HG02938 (cell line): ENCODE measurements at regions not wholly inside any gene's neighbourhood (a gene's known extent, or its start where the extent isn't known, plus 50 kb on each side); places are given as distances from the start of the nearest gene placed in this dataset.
A peak's percentile ranks its signal among the peaks of the same experiment; 100 is the strongest.

Source experiments
- ATAC-seq: cut with Tn5 transposase; IDR thresholded peaks from one replicate; pipeline ENCODE4 v1.9.1; 2021; ENCODE audit warnings: mild to moderate bottlenecking, moderate library complexity; ENCODE audit not compliant: unreplicated experiment

DNA sequence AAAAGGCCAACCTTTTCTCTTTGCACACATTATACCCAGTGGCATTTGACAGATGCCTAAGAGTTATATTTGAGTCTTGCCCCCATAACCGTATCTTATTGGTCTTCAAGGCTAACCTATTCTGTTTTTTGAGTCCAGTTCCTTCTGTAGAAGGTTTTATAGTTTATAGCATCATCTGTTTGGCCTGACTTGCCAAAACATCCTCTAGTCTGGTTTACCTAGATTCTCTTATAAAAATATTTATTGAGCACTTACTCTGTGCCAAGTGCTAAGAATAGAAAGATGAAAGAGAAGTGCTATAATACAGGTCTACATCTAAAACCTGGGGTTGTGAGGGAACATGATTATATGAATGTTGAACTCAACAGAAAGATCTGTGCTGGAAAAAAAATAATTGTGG is 55.9 kb upstream of the PIP4K2A start:
- no peak for ATAC-seq

DNA sequence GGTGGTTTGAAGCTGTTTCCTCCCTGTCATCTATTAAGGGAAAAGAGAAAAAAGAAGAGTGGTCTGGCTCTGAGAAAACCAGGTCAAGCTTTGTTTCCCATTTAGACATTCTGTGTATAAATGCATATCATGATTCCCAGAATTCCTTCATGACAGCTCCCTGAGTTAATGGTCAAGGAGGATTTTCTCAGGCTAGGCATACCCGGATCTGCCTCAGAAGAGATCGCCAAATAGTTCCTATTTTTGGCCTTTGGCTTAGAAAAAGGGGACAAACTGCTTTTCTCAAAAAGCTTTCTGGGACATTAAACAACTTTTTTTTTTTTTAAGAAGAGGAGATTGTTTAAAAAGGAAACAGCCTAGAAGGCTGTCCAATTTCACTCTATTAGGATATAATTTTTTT is 53.5 kb upstream of the PIP4K2A start:
- ATAC-seq, result no peak

DNA sequence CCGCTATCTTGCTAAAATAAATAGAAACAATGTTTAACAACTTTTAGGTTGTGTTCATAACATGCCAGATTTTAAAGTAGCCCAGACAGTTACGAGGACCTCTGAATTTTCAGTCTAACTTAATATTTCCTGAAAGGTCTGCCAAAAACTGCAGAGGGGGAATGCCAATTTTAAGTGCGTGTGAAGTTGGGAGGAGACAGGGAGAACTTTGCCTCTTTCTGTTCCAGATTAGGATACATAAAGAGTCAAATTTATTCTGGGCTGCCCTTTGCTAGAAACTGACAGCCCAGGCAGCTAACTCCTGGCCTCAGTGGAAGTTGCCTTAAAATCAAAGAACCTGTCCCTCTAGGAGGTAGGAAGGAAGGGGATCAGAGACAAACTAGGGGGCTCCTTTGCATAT is 52.3 kb upstream of the PIP4K2A start:
- no peak for ATAC-seq

DNA sequence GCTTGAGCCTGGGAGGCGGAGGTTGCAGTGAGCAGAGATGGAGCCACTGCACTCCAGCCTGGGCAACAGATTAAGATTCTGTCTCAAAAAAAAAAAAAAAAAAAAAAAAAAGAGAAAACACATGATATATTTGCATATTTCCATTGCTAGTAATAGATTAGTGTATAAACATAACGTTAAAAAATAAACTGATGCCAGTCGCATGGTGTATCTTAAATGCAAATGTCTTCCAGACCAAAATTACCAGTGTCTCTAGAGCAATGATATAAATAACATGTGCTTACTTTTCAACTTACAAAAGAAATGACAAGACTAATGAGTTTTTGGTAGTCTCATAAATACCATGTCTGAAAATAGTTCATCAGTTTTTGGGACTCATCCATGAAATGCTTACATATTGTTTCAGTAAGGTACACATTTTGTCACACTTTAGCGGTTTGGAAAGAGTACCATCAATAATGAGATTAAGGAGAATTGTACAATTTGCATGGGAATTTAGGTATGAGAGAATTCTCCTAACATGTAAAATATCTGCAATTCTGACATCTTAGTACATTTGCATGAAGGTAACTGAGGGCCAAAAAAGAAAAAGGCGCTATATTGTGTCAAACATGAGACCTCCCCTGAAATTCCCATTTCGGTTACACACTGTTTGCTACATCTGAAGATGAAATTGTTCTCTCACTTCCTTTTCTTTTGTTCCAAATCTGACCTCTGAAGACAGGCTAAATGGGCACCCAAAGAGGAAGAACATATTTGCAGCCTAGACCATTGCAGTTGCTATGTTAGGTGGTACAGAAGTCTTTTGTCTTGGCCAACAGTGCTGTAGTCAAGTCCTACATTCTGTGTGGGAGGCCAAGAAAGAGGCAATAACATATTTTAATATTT is 51.5 kb upstream of the PIP4K2A start:
- peak; percentile 42 for ATAC-seq

DNA sequence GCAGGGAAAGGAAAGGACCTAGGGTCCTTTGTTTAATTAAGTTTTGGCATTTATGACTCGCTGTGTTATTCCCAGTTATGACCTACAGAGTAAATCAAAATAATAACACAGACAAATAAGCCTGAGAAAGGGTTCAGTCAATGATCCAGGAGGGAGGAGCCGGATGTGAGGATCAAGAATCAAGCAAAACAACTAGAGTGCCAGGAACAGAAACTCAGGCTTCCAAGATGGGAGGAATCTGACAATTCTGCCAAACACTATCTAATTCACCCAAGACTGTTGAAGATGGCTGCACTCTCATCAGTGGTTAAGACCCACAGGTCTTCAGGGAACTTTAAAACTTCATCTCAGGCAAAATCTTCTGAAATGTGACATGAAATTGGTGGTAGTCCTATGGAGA is 50.3 kb upstream of the PIP4K2A start:
- no peak for ATAC-seq
